Left ventricle myocardium inferior (tissue), 1 donor: ENCODE measurements at regions not wholly inside any gene's neighbourhood (a gene's known extent, or its start where the extent isn't known, plus 50 kb on each side); places are given as distances from the start of the nearest gene placed in this dataset.

Experiments
- DNase-seq: peaks from one replicate; pipeline ENCODE4 v3.0.0-alpha.2; 2020
- H3K27ac ChIP-seq: fragments of 200-600 bp; replicated peaks from 2 replicates; pipeline ENCODE4 v1.8.0; 2021
- H3K27me3 ChIP-seq: fragments of 200-600 bp; 2 replicates; pipeline ENCODE4 v1.8.0; 2021; ENCODE audit warnings: low read depth
- H3K36me3 ChIP-seq: fragments of 200-600 bp; 2 replicates; pipeline ENCODE4 v1.8.0; 2021
- H3K4me1 ChIP-seq: fragments of 200-600 bp; 2 replicates; pipeline ENCODE4 v1.8.0; 2021
- H3K4me3 ChIP-seq: fragments of 200-600 bp; 2 replicates; pipeline ENCODE4 v1.8.0; 2021; ENCODE audit warnings: mild to moderate bottlenecking, moderate library complexity
- H3K9me3 ChIP-seq: fragments of 200-600 bp; replicated peaks from 2 replicates; pipeline ENCODE4 v1.8.0; 2021
- CTCF ChIP-seq: fragments of 200-600 bp; IDR thresholded peaks from 2 replicates; pipeline ENCODE4 v1.8.0; 2021; ENCODE audit warnings: antibody characterized with exemption, mild to moderate bottlenecking, borderline replicate concordance
- intact Hi-C: fragments of 100-400 bp; cut with micrococcal nuclease; formaldehyde crosslinking; loops from one replicate; pipeline ENCODE4 v1.11.0; 2022
- donor health status: DM: no; HTN: yes; CAD: no; lungs with severe emphysema.

- DNase-seq = no peak
- no peaks in the 10 kb centered on the region for H3K27me3 ChIP-seq
- intact Hi-C loops = no loop called here
- H3K4me3 ChIP-seq = no peak overlapping the region
- H3K4me1 ChIP-seq = no peaks in the 10 kb centered on the region
- H3K36me3 ChIP-seq = no peaks in the 10 kb centered on the region
- H3K27ac ChIP-seq = no peak overlapping the region
- peaks cover 48% of the 10 kb centered on the region for H3K9me3 ChIP-seq
- no peak for TF ChIP-seq CTCF
Observed at GRCh38 chr1:181863006-181863405, 198.5 kb downstream of the ZNF648 start.

- Histone ChIP-seq H3K4me1 (no peaks in the 10 kb centered on the region), H3K36me3 (no peaks in the 10 kb centered on the region), H3K4me3 (no peak overlapping the region), H3K27ac (no peak overlapping the region), H3K9me3 (peaks cover 42% of the 10 kb centered on the region), H3K27me3 (no peaks in the 10 kb centered on the region)
- TF ChIP-seq CTCF = no peak
- DNase-seq = no peak
- intact Hi-C loops = no loop called here
Observed at GRCh38 chr1:181858135-181858534, 203.4 kb downstream of the ZNF648 start.
